GM23338 (cell line): ENCODE measurements at regions not wholly inside any gene's neighbourhood (a gene's known extent, or its start where the extent isn't known, plus 50 kb on each side); places are given as distances from the start of the nearest gene placed in this dataset.

Experiments
- ATAC-seq: fragments of 200-7000 bp; cut with Tn5 transposase; 3 replicates; pipeline ENCODE4 v1.9.1; 2020
- DNase-seq: peaks from one replicate; pipeline ENCODE4 v3.0.0-alpha.2; 2015; ENCODE audit warnings: low spot score
- H2AFZ ChIP-seq: fragments of 200-600 bp; sonication (generic); 2 replicates; pipeline ENCODE4 v1.8.0; 2016; ENCODE audit warnings: antibody characterized with exemption, mild to moderate bottlenecking, moderate library complexity
- H3F3A ChIP-seq: fragments of 200-600 bp; sonication (generic); replicated peaks from 2 replicates; pipeline ENCODE4 v1.8.0; 2017; ENCODE audit warnings: antibody characterized with exemption, mixed run types, low read depth
- H3K27ac ChIP-seq: fragments of 200-600 bp; sonication (generic); 2 replicates; pipeline ENCODE4 v1.6.1; 2016; ENCODE audit warnings: low read depth
- H3K27me3 ChIP-seq: fragments of 200-600 bp; sonication (generic); 2 replicates; pipeline ENCODE4 v1.8.0; 2016; ENCODE audit warnings: mild to moderate bottlenecking, mixed run types, moderate library complexity; ENCODE audit not compliant: insufficient read depth
- H3K36me3 ChIP-seq: fragments of 200-600 bp; sonication (generic); 2 replicates; pipeline ENCODE4 v1.8.0; 2016; ENCODE audit warnings: mild to moderate bottlenecking; ENCODE audit not compliant: insufficient read depth
- H3K4me1 ChIP-seq: fragments of 200-600 bp; sonication (generic); 2 replicates; pipeline ENCODE4 v1.8.0; 2016; ENCODE audit warnings: mild to moderate bottlenecking, moderate library complexity; ENCODE audit not compliant: insufficient read depth
- H3K4me2 ChIP-seq: fragments of 200-600 bp; sonication (generic); 2 replicates; pipeline ENCODE4 v1.7.1; 2017; ENCODE audit warnings: mixed run types
- H3K4me3 ChIP-seq: fragments of 200-600 bp; sonication (generic); 2 replicates; pipeline ENCODE4 v1.6.1; 2016; ENCODE audit warnings: mixed run types
- H3K79me2 ChIP-seq: fragments of 200-600 bp; sonication (generic); replicated peaks from 2 replicates; pipeline ENCODE4 v1.8.0; 2017; ENCODE audit warnings: mild to moderate bottlenecking; ENCODE audit not compliant: insufficient read depth
- H3K9me2 ChIP-seq: fragments of 200-600 bp; sonication (generic); 2 replicates; pipeline ENCODE4 v1.8.0; 2017; ENCODE audit not compliant: insufficient read depth
- H4K20me1 ChIP-seq: fragments of 200-600 bp; sonication (generic); replicated peaks from 2 replicates; pipeline ENCODE4 v1.8.0; 2017; ENCODE audit warnings: mild to moderate bottlenecking; ENCODE audit not compliant: insufficient read depth
- H3K27ac Mint-ChIP-seq: 2 replicates; pipeline ENCODE4 v1.8.0; 2020; ENCODE audit warnings: inconsistent platforms, mild to moderate bottlenecking, moderate library complexity, mixed read lengths
- H3K27me3 Mint-ChIP-seq: 3 replicates; pipeline ENCODE4 v1.8.0; 2022; ENCODE audit warnings: low read depth, mild to moderate bottlenecking, moderate library complexity, mixed read lengths, inconsistent platforms; ENCODE audit not compliant: insufficient read depth, poor library complexity
- H3K36me3 Mint-ChIP-seq: 3 replicates; pipeline ENCODE4 v1.8.0; 2021; ENCODE audit warnings: low read depth, mild to moderate bottlenecking, inconsistent platforms, moderate library complexity, mixed read lengths
- H3K4me1 Mint-ChIP-seq: 3 replicates; pipeline ENCODE4 v1.8.0; 2020; ENCODE audit warnings: mild to moderate bottlenecking, inconsistent platforms, mixed read lengths
- H3K4me3 Mint-ChIP-seq: 3 replicates; pipeline ENCODE4 v1.8.0; 2021; ENCODE audit warnings: moderate library complexity, mild to moderate bottlenecking, inconsistent platforms, mixed read lengths
- H3K9me3 Mint-ChIP-seq: 3 replicates; pipeline ENCODE4 v1.8.0; 2020; ENCODE audit warnings: moderate library complexity, mild to moderate bottlenecking, inconsistent platforms, mixed read lengths
- CREB1 ChIP-seq: fragments of 250-450 bp; sonication (Bioruptor Pico); IDR thresholded peaks from 2 replicates; pipeline ENCODE4 v1.5.0; 2020; ENCODE audit warnings: low read depth, mild to moderate bottlenecking, moderate library complexity
- CTCF ChIP-seq, 2 experiments: fragments of 200-600 bp in 1 of 2; sonication (generic) in 1 of 2; conservative IDR thresholded peaks; 2 replicates each; pipeline versions ENCODE4 v1.5.1 to v1.6.1; 2016 to 2017; ENCODE audit warnings: antibody characterized with exemption in 2 of 2, low read depth in 2 of 2, mild to moderate bottlenecking in 2 of 2, moderate library complexity in 1 of 2
- ETS1 ChIP-seq: IDR thresholded peaks from 2 replicates; pipeline ENCODE4 v1.6.1; 2016; ENCODE audit warnings: antibody characterized with exemption
- EZH2 ChIP-seq: fragments of 200-600 bp; sonication (generic); IDR thresholded peaks from one replicate; pipeline ENCODE4 v1.8.0; 2017; ENCODE audit warnings: antibody characterized with exemption, mild to moderate bottlenecking, low read depth; ENCODE audit not compliant: unreplicated experiment
- EZH2phosphoT487 ChIP-seq: fragments of 200-600 bp; sonication (generic); IDR thresholded peaks from one replicate; pipeline ENCODE4 v1.8.1; 2018; ENCODE audit warnings: antibody characterized with exemption; ENCODE audit not compliant: unreplicated experiment
- JUNB ChIP-seq: IDR thresholded peaks from one replicate; pipeline ENCODE4 v1.6.1; 2016; ENCODE audit warnings: antibody characterized with exemption; ENCODE audit not compliant: unreplicated experiment
- NANOG ChIP-seq: IDR thresholded peaks from 2 replicates; pipeline ENCODE4 v1.6.1; 2016; ENCODE audit warnings: antibody characterized with exemption, borderline replicate concordance
- POLR2AphosphoS5 ChIP-seq: IDR thresholded peaks from 2 replicates; pipeline ENCODE4 v1.6.1; 2016; ENCODE audit warnings: antibody characterized with exemption, low read depth
- REST ChIP-seq: IDR thresholded peaks from one replicate; pipeline ENCODE4 v1.6.1; 2018; ENCODE audit warnings: antibody characterized with exemption; ENCODE audit not compliant: unreplicated experiment
- STAT1 ChIP-seq: IDR thresholded peaks from one replicate; pipeline ENCODE4 v1.6.1; 2016; ENCODE audit warnings: antibody characterized with exemption; ENCODE audit not compliant: unreplicated experiment
- ZNF114 ChIP-seq: fragments of 250-450 bp; sonication (Bioruptor Pico); IDR thresholded peaks from 2 replicates; pipeline ENCODE4 v1.5.0; 2020; ENCODE audit warnings: mild to moderate bottlenecking, moderate library complexity
- ZNF331 ChIP-seq: fragments of 250-450 bp; sonication (Bioruptor Pico); IDR thresholded peaks from 2 replicates; pipeline ENCODE4 v1.5.0; 2020; ENCODE audit warnings: low read depth, mild to moderate bottlenecking, moderate library complexity
- ZNF462 ChIP-seq: fragments of 250-450 bp; sonication (Bioruptor Pico); IDR thresholded peaks from 2 replicates; pipeline ENCODE4 v1.5.0; 2020; ENCODE audit warnings: mild to moderate bottlenecking, moderate library complexity

GRCh38 chr10:88114368-88114767 is 250.9 kb downstream of the PTEN start:
- Histone ChIP-seq H3K4me1 (peaks cover 25% of the 10 kb centered on the region), H3K4me2 (no peak overlapping the region), H3K27ac (no peak overlapping the region), H3K36me3 (no peaks in the 10 kb centered on the region), H2AFZ (peak overlapping the region; percentile 11; the same call in 1 of the 2 replicates), H3K27me3 (no peaks in the 10 kb centered on the region), H4K20me1 (no peaks in the 10 kb centered on the region), H3F3A (no peaks in the 10 kb centered on the region), H3K9me2 (peaks cover 8% of the 10 kb centered on the region), H3K4me3 (no peak overlapping the region), H3K79me2 (no peaks in the 10 kb centered on the region)
- Mint-ChIP-seq H3K36me3 (no peaks in the 10 kb centered on the region), H3K4me1 (peaks cover 9% of the 10 kb centered on the region), H3K27ac (no peak overlapping the region), H3K27me3 (peaks cover 2% of the 10 kb centered on the region), H3K4me3 (no peak overlapping the region), H3K9me3 (no peaks in the 10 kb centered on the region)
- peak; percentile 92 for ATAC-seq
- TF ChIP-seq NANOG (no peak), CREB1 (CRISPR knock-in tag) (no peak), POLR2AphosphoS5 (no peak), ZNF331 (CRISPR knock-in tag) (no peak), ZNF462 (CRISPR knock-in tag) (peak; percentile 98), EZH2 (no peak), ZNF114 (peak; percentile 83), STAT1 (no peak), EZH2phosphoT487 (no peak), JUNB (no peak), ETS1 (no peak), CTCF (conservative IDR thresholded peaks at IDR 0.05; ENCODE audit: low read depth in 2 of 2) (peak; percentile 53 to 78), REST (no peak)
- DNase-seq, result peak; percentile 71
